ENCODE measurements at regions not wholly inside any gene's neighbourhood (a gene's known extent, or its start where the extent isn't known, plus 50 kb on each side); places are given as distances from the start of the nearest gene placed in this dataset.

DNA sequence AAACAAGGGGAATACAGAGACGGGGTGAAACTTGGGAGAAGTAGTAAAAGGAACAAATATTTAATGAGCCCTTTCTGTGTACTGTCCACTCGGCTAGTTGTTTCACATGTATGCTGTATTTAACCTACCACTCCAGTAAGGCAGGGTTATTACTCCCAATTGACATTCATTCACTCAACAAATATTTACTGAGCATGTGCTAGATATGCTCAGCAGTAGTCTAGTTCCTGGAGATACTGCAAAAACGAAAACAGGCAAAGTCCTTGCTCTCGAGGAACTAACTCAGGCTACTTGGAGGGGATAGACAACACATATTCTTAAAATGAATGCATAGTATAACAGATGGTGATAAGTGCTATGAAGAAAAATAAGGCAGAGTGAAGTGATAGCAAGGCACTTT, 207.3 kb downstream of the SS18 start:
- Histone ChIP-seq H3K4me3 (ENCODE audit: low read depth, low read length) (no peak overlapping the region), H3K36me3 (ENCODE audit: control insufficient read depth, insufficient read depth, low read length) (no peaks in the 10 kb centered on the region), H3K27me3 (ENCODE audit: control insufficient read depth, insufficient read depth, low read length) (no peaks in the 10 kb centered on the region)
- DNase-seq (ENCODE audit: low read depth): no peak
- TF ChIP-seq, protein P1, sequence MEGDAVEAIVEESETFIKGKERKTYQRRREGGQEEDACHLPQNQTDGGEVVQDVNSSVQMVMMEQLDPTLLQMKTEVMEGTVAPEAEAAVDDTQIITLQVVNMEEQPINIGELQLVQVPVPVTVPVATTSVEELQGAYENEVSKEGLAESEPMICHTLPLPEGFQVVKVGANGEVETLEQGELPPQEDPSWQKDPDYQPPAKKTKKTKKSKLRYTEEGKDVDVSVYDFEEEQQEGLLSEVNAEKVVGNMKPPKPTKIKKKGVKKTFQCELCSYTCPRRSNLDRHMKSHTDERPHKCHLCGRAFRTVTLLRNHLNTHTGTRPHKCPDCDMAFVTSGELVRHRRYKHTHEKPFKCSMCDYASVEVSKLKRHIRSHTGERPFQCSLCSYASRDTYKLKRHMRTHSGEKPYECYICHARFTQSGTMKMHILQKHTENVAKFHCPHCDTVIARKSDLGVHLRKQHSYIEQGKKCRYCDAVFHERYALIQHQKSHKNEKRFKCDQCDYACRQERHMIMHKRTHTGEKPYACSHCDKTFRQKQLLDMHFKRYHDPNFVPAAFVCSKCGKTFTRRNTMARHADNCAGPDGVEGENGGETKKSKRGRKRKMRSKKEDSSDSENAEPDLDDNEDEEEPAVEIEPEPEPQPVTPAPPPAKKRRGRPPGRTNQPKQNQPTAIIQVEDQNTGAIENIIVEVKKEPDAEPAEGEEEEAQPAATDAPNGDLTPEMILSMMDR (IDR thresholded peaks at IDR 0.05; ENCODE audit: insufficient read depth, low read length, poor library complexity, severe bottlenecking): no peak

DNA sequence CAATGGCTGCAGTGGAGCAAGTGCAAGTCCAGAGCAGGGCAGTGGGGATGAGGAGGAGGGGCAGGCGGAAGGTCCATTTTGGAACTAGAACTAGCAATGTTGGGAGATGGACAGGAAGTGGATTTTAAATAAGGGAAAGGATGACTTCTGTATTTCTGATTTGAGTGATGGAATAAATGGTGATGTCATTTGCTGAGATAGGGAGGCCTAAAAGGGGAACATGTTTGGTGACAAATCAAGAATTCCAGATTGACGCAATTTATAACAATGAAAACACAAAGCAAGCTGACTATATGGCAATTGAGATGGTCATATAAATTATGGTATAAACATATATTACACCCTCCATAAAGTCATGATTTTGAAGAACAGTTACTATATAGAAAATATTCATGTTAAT, 209.3 kb downstream of the SS18 start:
- Histone ChIP-seq H3K4me3 (ENCODE audit: low read depth, low read length) (no peak overlapping the region), H3K27me3 (ENCODE audit: control insufficient read depth, insufficient read depth, low read length) (no peaks in the 10 kb centered on the region), H3K36me3 (ENCODE audit: control insufficient read depth, insufficient read depth, low read length) (no peaks in the 10 kb centered on the region)
- TF ChIP-seq, protein P1 (IDR thresholded peaks at IDR 0.05; ENCODE audit: insufficient read depth, low read length, poor library complexity, severe bottlenecking): no peak
- DNase-seq (ENCODE audit: low read depth): no peak

DNA sequence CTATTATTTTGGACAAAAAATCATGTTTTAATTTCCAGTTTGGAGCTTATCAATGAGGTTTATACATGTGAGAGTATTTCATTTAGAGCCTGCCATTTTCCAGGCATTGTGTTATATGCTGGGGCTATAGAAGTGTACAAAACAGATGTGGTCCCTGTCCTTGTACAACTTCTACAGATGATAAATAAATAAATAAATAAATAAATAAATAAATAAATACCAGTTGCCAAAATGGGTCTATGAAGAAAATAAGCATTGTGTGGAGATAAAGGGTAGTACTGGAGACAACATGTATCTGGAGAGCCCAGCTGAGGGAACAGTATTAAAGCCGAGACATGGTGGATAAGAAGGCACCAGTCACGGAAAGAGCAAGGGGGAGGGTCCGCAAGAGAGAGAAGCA, 210.0 kb downstream of the SS18 start:
- no peaks in the 10 kb centered on the region for H3K27me3 ChIP-seq (ENCODE audit: control insufficient read depth, insufficient read depth, low read length)
- TF ChIP-seq, protein P1 (IDR thresholded peaks at IDR 0.05; ENCODE audit: insufficient read depth, low read length, poor library complexity, severe bottlenecking): no peak
- H3K4me3 ChIP-seq (ENCODE audit: low read depth, low read length): no peak overlapping the region
- no peak for DNase-seq (ENCODE audit: low read depth)
- H3K36me3 ChIP-seq (ENCODE audit: control insufficient read depth, insufficient read depth, low read length): no peaks in the 10 kb centered on the region

DNA sequence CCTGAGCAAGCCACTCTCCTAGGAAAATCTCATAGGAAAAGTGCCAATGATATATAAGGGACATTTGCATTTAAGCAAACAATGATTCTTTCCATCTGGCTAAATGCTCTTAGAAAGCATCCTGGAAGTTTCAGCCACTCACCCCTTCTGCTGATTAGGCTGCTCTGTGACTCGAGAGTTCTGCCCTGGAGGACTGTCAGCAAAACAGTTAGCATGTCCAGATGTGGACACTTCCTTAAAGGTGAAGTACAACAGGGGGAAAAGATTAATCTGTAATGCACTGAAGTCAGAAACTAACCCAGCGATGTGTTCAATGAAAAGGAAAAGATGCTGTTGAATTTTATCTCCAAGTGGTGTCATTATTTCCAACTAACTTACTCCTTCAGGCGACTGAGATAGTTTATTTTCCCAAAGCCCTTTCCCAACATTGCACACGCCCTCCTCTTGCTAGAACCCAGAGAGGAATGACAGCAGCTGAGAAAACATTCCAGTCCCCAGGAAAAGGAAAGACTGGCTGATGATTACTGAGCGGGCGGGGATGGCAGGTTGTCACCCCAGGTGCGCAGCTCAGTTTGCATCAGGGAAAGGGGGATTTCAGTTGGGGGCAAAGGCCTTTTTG, 214.0 kb downstream of the SS18 start:
- Histone ChIP-seq H3K36me3 (ENCODE audit: control insufficient read depth, insufficient read depth, low read length) (no peaks in the 10 kb centered on the region), H3K4me3 (ENCODE audit: low read depth, low read length) (no peak overlapping the region), H3K27me3 (ENCODE audit: control insufficient read depth, insufficient read depth, low read length) (no peaks in the 10 kb centered on the region)
- DNase-seq (ENCODE audit: low read depth): peak; percentile 25
- TF ChIP-seq, protein P1 (IDR thresholded peaks at IDR 0.05; ENCODE audit: insufficient read depth, low read length, poor library complexity, severe bottlenecking): no peak

DNA sequence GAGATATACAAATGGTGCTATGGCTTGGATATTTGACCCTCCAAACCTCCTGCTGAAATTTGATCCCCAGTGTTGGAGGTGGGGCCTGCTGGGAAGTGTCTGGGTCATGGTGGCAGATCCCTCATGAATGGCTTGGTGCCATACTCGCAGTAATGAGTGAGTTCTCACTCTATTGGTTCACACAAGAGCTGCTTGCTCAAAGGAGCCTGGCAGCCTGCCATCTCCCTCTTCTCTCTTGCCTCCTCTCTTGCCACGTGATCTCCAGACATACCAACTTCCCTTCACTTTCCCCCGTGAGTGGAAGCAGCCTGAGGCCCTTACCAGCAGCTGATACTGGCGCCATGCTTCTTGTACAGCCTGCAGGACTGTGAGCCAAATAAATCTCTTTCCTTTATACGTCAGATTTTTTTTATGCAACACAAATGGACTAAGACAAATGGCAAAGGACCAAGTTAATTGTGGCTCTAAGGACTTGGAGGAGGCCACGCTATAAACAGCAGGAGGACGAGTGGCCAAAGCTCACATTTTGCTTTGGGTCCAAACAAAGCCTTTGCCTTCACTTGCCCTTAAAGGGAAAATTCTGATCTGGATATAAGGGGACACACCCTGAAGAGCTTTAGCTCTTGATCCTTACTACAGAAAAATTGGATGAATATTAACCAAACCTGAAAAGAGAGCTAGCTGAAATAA, 214.7 kb downstream of the SS18 start:
- peak; percentile 5 for DNase-seq (ENCODE audit: low read depth)
- Histone ChIP-seq H3K27me3 (ENCODE audit: control insufficient read depth, insufficient read depth, low read length) (no peaks in the 10 kb centered on the region), H3K4me3 (ENCODE audit: low read depth, low read length) (no peak overlapping the region), H3K36me3 (ENCODE audit: control insufficient read depth, insufficient read depth, low read length) (no peaks in the 10 kb centered on the region)
- TF ChIP-seq, protein P1 (IDR thresholded peaks at IDR 0.05; ENCODE audit: insufficient read depth, low read length, poor library complexity, severe bottlenecking): no peak

DNA sequence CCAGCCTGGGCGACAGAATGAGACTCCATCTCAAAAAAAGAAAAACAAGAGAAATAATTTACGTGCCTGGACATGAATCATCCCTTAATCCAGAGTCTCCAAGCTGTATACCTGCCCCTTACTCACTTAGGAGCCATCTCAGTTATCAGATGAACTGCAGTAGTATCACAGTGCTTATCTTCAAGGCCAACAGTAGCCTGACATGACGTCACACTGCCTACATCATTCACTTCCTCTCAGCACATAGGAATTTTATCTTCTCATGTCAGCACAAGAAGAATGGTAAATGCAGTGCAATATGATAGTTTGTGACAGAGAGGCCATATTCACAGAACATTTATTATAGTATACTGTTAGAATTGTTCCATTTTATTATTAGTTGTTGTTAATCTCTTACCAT, 216.6 kb downstream of the SS18 start:
- TF ChIP-seq, protein P1 (IDR thresholded peaks at IDR 0.05; ENCODE audit: insufficient read depth, low read length, poor library complexity, severe bottlenecking): no peak
- Histone ChIP-seq H3K27me3 (ENCODE audit: control insufficient read depth, insufficient read depth, low read length) (no peaks in the 10 kb centered on the region), H3K36me3 (ENCODE audit: control insufficient read depth, insufficient read depth, low read length) (no peaks in the 10 kb centered on the region), H3K4me3 (ENCODE audit: low read depth, low read length) (no peak overlapping the region)
- no peak for DNase-seq (ENCODE audit: low read depth)
